ENCODE measurements at regions not wholly inside any gene's neighbourhood (a gene's known extent, or its start where the extent isn't known, plus 50 kb on each side); places are given as distances from the start of the nearest gene placed in this dataset.

DNA sequence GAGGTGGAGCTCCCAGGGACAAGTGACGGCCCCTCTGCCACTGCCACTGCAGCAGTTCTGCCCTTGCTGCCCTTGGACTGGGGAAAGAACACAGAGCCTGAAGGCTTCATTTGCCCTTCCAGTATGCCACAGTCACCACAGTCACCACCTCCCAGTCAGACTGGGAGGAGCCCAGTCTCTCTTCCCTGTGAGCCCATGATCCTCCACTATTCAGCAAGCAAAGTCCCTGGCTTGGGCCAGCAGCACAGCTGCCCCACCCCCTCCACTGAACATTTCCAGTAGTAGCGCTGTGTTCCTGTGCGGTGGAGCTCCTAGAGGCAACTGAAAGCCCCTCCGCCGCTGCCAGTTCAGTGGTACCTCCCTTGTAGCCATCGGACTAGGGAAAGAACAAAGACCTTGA is 329.4 kb downstream of the MAN2A1 start:
- Histone ChIP-seq H3K27ac (ENCODE audit: low read depth, low read length) (no peak overlapping the region), H2BK120ac (replicated peaks; ENCODE audit: low read depth, low read length) (no peak overlapping the region), H3K56ac (replicated peaks; ENCODE audit: insufficient read length, low read depth, low read length) (no peak overlapping the region), H3K4me1 (replicated peaks in 1 of 4; ENCODE audit: control insufficient read depth in 3 of 4, insufficient read depth in 4 of 4, low read length in 3 of 4) (no peaks in the 10 kb centered on the region), H3K9ac (replicated peaks in 1 of 4; ENCODE audit: extremely low read depth in 1 of 4, low read depth in 3 of 4, low read length in 3 of 4) (no peak overlapping the region), H3K4me3 (ENCODE audit: extremely low read depth in 1 of 4, insufficient read depth in 2 of 4, low read depth in 3 of 4, low read length in 4 of 4) (no peak overlapping the region), H3K79me2 (ENCODE audit: control insufficient read depth in 1 of 2, insufficient read depth in 2 of 2, low read length in 2 of 2) (no peaks in the 10 kb centered on the region), H2BK15ac (ENCODE audit: low read length) (no peak overlapping the region), H3K18ac (ENCODE audit: extremely low read depth, low read length) (no peak overlapping the region), H3K36me3 (ENCODE audit: control insufficient read depth in 2 of 4, insufficient read depth in 4 of 4, low read length in 3 of 4) (no peaks in the 10 kb centered on the region), H3K9me3 (ENCODE audit: insufficient read depth in 2 of 2, low read depth in 1 of 2, low read length in 1 of 2) (no peaks in the 10 kb centered on the region), H3K79me1 (ENCODE audit: low read depth, low read length) (no peaks in the 10 kb centered on the region), H3K4me2 (ENCODE audit: insufficient read depth in 1 of 2, low read depth in 2 of 2, low read length in 2 of 2) (no peak overlapping the region), H3K14ac (ENCODE audit: insufficient read length) (no peak overlapping the region), H3K4ac (replicated peaks; ENCODE audit: insufficient read length, low read depth, low read length) (no peak overlapping the region), H2BK12ac (ENCODE audit: low read depth, low read length) (no peak overlapping the region), H3K23me2 (ENCODE audit: low read depth, low read length) (no peaks in the 10 kb centered on the region), H4K20me1 (replicated peaks in 1 of 2; ENCODE audit: control insufficient read depth in 1 of 2, insufficient read depth in 2 of 2, low read length in 2 of 2) (no peaks in the 10 kb centered on the region), H3K23ac (ENCODE audit: insufficient read length) (no peak overlapping the region), H4K91ac (replicated peaks; ENCODE audit: insufficient read length, low read length) (no peak overlapping the region), H2BK20ac (ENCODE audit: low read length) (no peak overlapping the region), H3K27me3 (replicated peaks in 1 of 4; ENCODE audit: control insufficient read depth in 3 of 4, extremely low read depth in 1 of 4, insufficient read depth in 3 of 4, low read length in 3 of 4) (no peaks in the 10 kb centered on the region), H2AK5ac (ENCODE audit: low read depth, low read length) (no peak overlapping the region), H2BK5ac (ENCODE audit: low read depth, low read length) (no peak overlapping the region), H2AFZ (ENCODE audit: low read length) (no peak overlapping the region; the same call in 1 of the 2 replicates), H4K5ac (ENCODE audit: insufficient read length, low read depth, low read length) (no peak overlapping the region), H4K8ac (ENCODE audit: extremely low read depth, insufficient read depth, low read length) (no peak overlapping the region)
- FAIRE-seq: no peak
- POLR2A ChIA-PET (ENCODE audit: partially characterized antibody): no interaction called here
- WGBS, 2 experiments (ENCODE audit: extremely low coverage in 1 of 2, insufficient coverage in 1 of 2, insufficient read length in 1 of 2, insufficient replicate concordance in 2 of 2, low coverage in 1 of 2, low lambda C conversion rate in 2 of 2, missing lambda C conversion rate in 1 of 2): 96% methylated on average over 6 of the region's 6 CpGs; no CpG with 5 or more reads in 1 of the 2 experiments
- CTCF ChIA-PET (ENCODE audit: partially characterized antibody): interaction anchor here (0.6 to 0.9 kb wide), 3 partner anchors 27 to 390 kb away, joined by 3 to 4 read pairs (median 3); no protein-coding TSS in a partner anchor
- DNase-seq (ENCODE audit: low read depth in 1 of 2, low spot score in 2 of 2): no peak
- TF ChIP-seq BRCA1 (IDR thresholded peaks at IDR 0.05; ENCODE audit: low read depth, low read length) (no peak), JUND (IDR thresholded peaks at IDR 0.05; ENCODE audit: low read length) (no peak), SUZ12 (IDR thresholded peaks at IDR 0.05; ENCODE audit: low read length) (no peak), TCF12 (IDR thresholded peaks at IDR 0.05; ENCODE audit: low read depth, low read length) (no peak), MAX (IDR thresholded peaks at IDR 0.05) (no peak), POLR2AphosphoS5 (IDR thresholded peaks at IDR 0.05; ENCODE audit: low read depth, low read length) (no peak), NANOG (IDR thresholded peaks at IDR 0.05; ENCODE audit: insufficient read depth, low read depth, low read length, poor library complexity, severe bottlenecking) (no peak)
